GM12878 (cell line): ENCODE measurements at regions not wholly inside any gene's neighbourhood (a gene's known extent, or its start where the extent isn't known, plus 50 kb on each side); places are given as distances from the start of the nearest gene placed in this dataset.

ENCODE experiments used
- CTCF ChIP-seq, 3 experiments: IDR thresholded peaks in 2 of 3; conservative IDR thresholded peaks in 1 of 3; 2 replicates each; pipeline ENCODE4 v1.5.1; 2011; ENCODE audit warnings: low read depth in 3 of 3, low read length in 3 of 3, mild to moderate bottlenecking in 3 of 3, control low read depth in 2 of 3, moderate library complexity in 2 of 3, inconsistent platforms in 1 of 3, mixed read lengths in 1 of 3; ENCODE audit not compliant: control insufficient read depth in 2 of 3, insufficient read depth in 1 of 3; ENCODE audit errors: extremely low read depth in 1 of 3
- DPF2 ChIP-seq: fragments of 450-650 bp; IDR thresholded peaks from 2 replicates; pipeline ENCODE4 v1.6.1; 2017; ENCODE audit warnings: mild to moderate bottlenecking
- EP300 ChIP-seq, 2 experiments: fragments of 150-350 bp in 1 of 2; IDR thresholded peaks; 2 replicates each; pipeline ENCODE4 v1.6.1; 2011 to 2012; ENCODE audit warnings: low read depth in 2 of 2, low read length in 2 of 2, borderline replicate concordance in 1 of 2, improper control_type of control experiment in 1 of 2, inconsistent platforms in 1 of 2; ENCODE audit not compliant: control insufficient read depth in 1 of 2
- EZH2 ChIP-seq: IDR thresholded peaks from 2 replicates; pipeline ENCODE4 v1.6.1; 2012; ENCODE audit warnings: low read depth, mild to moderate bottlenecking, control low read depth, inconsistent platforms, low read length, borderline replicate concordance; ENCODE audit not compliant: control insufficient read depth
- NFXL1 ChIP-seq: fragments of 450-650 bp; IDR thresholded peaks from 2 replicates; pipeline ENCODE4 v1.6.1; 2017; ENCODE audit warnings: antibody characterized with exemption, mild to moderate bottlenecking, borderline replicate concordance
- NR2C1 ChIP-seq: fragments of 450-650 bp; IDR thresholded peaks from 2 replicates; pipeline ENCODE4 v1.6.1; 2017; ENCODE audit warnings: antibody characterized with exemption, mild to moderate bottlenecking, moderate library complexity
- POLR2A ChIP-seq: IDR thresholded peaks from 2 replicates; pipeline ENCODE4 v1.6.1; 2011; ENCODE audit warnings: low read depth, mild to moderate bottlenecking, low read length
- POLR2AphosphoS5 ChIP-seq: IDR thresholded peaks from 2 replicates; pipeline ENCODE4 v1.6.1; 2011; ENCODE audit warnings: mild to moderate bottlenecking, low read length, inconsistent platforms
- ZBTB40 ChIP-seq: fragments of 450-650 bp; IDR thresholded peaks from 2 replicates; pipeline ENCODE4 v1.6.1; 2016; ENCODE audit warnings: mild to moderate bottlenecking, moderate library complexity, borderline replicate concordance
- ZZZ3 ChIP-seq: IDR thresholded peaks from 2 replicates; pipeline ENCODE4 v1.6.1; 2011; ENCODE audit warnings: low read depth; ENCODE audit not compliant: control insufficient read depth, insufficient read length

- TF ChIP-seq CTCF (IDR thresholded peaks at IDR 0.05 in 2 of 3, conservative IDR thresholded peaks at IDR 0.05 in 1 of 3; ENCODE audit: control insufficient read depth in 2 of 3, extremely low read depth in 1 of 3, insufficient read depth in 1 of 3, low read depth in 3 of 3, low read length in 3 of 3) (no peak), NR2C1 (no peak), POLR2AphosphoS5 (no peak), EZH2 (no peak), EP300 (IDR thresholded peaks at IDR 0.05; ENCODE audit: borderline replicate concordance in 1 of 2, control insufficient read depth in 1 of 2, low read depth in 2 of 2, low read length in 2 of 2) (no peak), NFXL1 (no peak), POLR2A (no peak), ZZZ3 (no peak), ZBTB40 (no peak), DPF2 (no peak)
Observed at GRCh38 chr7:34507191-34507590, 150.8 kb upstream of the NPSR1 start.
